OCI-LY1 (cell line): ENCODE measurements at regions not wholly inside any gene's neighbourhood (a gene's known extent, or its start where the extent isn't known, plus 50 kb on each side); places are given as distances from the start of the nearest gene placed in this dataset.

Experiments
- CTCF ChIP-seq: fragments of 200-600 bp; sonication (generic), shearing (Covaris generic); IDR thresholded peaks from 2 replicates; pipeline ENCODE4 v1.5.1; 2017; ENCODE audit warnings: mild to moderate bottlenecking, antibody characterized with exemption, low read length, moderate library complexity, mixed read lengths
- EZH2 ChIP-seq: fragments of 200-600 bp; sonication (generic), shearing (Covaris generic); IDR thresholded peaks from 2 replicates; pipeline ENCODE4 v1.8.0; 2017; ENCODE audit warnings: borderline replicate concordance, mixed run types, mild to moderate bottlenecking, antibody characterized with exemption, low read length, moderate library complexity, mixed read lengths

DNA sequence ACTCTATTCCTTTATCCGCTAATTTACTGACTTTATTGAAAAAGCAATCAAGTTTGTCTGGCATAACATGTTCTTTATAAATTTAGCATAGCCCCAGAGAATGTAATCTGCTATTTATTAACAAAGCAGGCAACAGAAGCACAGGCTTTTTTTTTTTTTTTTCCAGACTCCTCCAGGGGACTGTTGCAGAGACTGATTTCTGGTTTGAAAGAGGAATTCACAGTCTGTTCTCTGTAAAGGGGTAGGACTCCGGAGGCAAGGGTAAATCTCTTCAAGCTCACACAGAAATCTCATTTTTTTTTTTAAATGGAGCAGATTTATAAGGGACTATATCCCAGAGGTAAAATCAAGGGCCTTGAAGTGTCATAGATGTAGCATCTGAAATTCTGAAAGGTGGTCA is 1386.5 kb upstream of the CDH8 start:
- TF ChIP-seq CTCF: no peak
- TF ChIP-seq EZH2: no peak
